ENCODE measurements at regions not wholly inside any gene's neighbourhood (a gene's known extent, or its start where the extent isn't known, plus 50 kb on each side); places are given as distances from the start of the nearest gene placed in this dataset.

- Histone ChIP-seq H3K4me2 (ENCODE audit: low read length) (peak overlapping the region; percentile 82), H3K27me3 (ENCODE audit: low read depth, low read length) (0 out of 2 replicates have a peak, but pooled peaks cover 5% of the 10 kb centered on the region), H3K27ac (ENCODE audit: low read length) (no peak overlapping the region), H3K9me3 (ENCODE audit: insufficient read depth, low read length) (no peaks in the 10 kb centered on the region), H4K20me1 (ENCODE audit: insufficient read depth, low read length) (no peaks in the 10 kb centered on the region), H3K4me1 (ENCODE audit: low read length) (no peaks in the 10 kb centered on the region), H3K4me3 (ENCODE audit: low read length) (peak overlapping the region; percentile 66), H3K9ac (ENCODE audit: low read length) (no peak overlapping the region), H3K79me2 (ENCODE audit: low read length) (no peaks in the 10 kb centered on the region), H3K36me3 (replicated peaks; ENCODE audit: low read depth, low read length) (no peaks in the 10 kb centered on the region), H2AFZ (ENCODE audit: low read depth, low read length) (peak overlapping the region; percentile 98)
- no peak for TF ChIP-seq EZH2phosphoT487 (IDR thresholded peaks at IDR 0.05; ENCODE audit: low read depth)
- TF ChIP-seq CTCF (IDR thresholded peaks at IDR 0.05; ENCODE audit: low read depth, low read length) = peak; percentile 73
Measured at GRCh38 chr1:112337028-112337531, 58.9 kb upstream of the CTTNBP2NL start.

- no peaks in the 10 kb centered on the region for H3K36me3 ChIP-seq (replicated peaks; ENCODE audit: low read depth, low read length)
- no peaks in the 10 kb centered on the region for H4K20me1 ChIP-seq (ENCODE audit: insufficient read depth, low read length)
- H3K27me3 ChIP-seq (ENCODE audit: low read depth, low read length) = 0 out of 2 replicates have a peak, but pooled peaks cover 11% of the 10 kb centered on the region
- H3K79me2 ChIP-seq (ENCODE audit: low read length) = no peaks in the 10 kb centered on the region
- no peak overlapping the region for H3K4me3 ChIP-seq (ENCODE audit: low read length)
- TF ChIP-seq EZH2phosphoT487 (IDR thresholded peaks at IDR 0.05; ENCODE audit: low read depth) (no peak), CTCF (IDR thresholded peaks at IDR 0.05; ENCODE audit: low read depth, low read length) (no peak)
- H3K4me1 ChIP-seq (ENCODE audit: low read length) = no peaks in the 10 kb centered on the region
- no peaks in the 10 kb centered on the region for H3K9me3 ChIP-seq (ENCODE audit: insufficient read depth, low read length)
- H3K9ac ChIP-seq (ENCODE audit: low read length) = no peak overlapping the region
- no peak overlapping the region for H3K27ac ChIP-seq (ENCODE audit: low read length)
- no peak overlapping the region for H2AFZ ChIP-seq (ENCODE audit: low read depth, low read length)
- H3K4me2 ChIP-seq (ENCODE audit: low read length) = no peak overlapping the region
Measured at GRCh38 chr1:112341986-112342385, 54.0 kb upstream of the CTTNBP2NL start.

GRCh38 chr1:112342558-112342957 lies 53.5 kb upstream of the CTTNBP2NL start:
- no peak overlapping the region for H3K27ac ChIP-seq (ENCODE audit: low read length)
- H3K79me2 ChIP-seq (ENCODE audit: low read length) = no peaks in the 10 kb centered on the region
- no peak overlapping the region for H3K4me3 ChIP-seq (ENCODE audit: low read length)
- H3K9me3 ChIP-seq (ENCODE audit: insufficient read depth, low read length) = no peaks in the 10 kb centered on the region
- TF ChIP-seq CTCF (IDR thresholded peaks at IDR 0.05; ENCODE audit: low read depth, low read length) (no peak), EZH2phosphoT487 (IDR thresholded peaks at IDR 0.05; ENCODE audit: low read depth) (no peak)
- H2AFZ ChIP-seq (ENCODE audit: low read depth, low read length) = no peak overlapping the region
- no peaks in the 10 kb centered on the region for H3K36me3 ChIP-seq (replicated peaks; ENCODE audit: low read depth, low read length)
- H3K4me1 ChIP-seq (ENCODE audit: low read length) = no peaks in the 10 kb centered on the region
- H3K9ac ChIP-seq (ENCODE audit: low read length) = no peak overlapping the region
- 0 out of 2 replicates have a peak, but pooled peaks cover 11% of the 10 kb centered on the region for H3K27me3 ChIP-seq (ENCODE audit: low read depth, low read length)
- H3K4me2 ChIP-seq (ENCODE audit: low read length) = no peak overlapping the region
- H4K20me1 ChIP-seq (ENCODE audit: insufficient read depth, low read length) = no peaks in the 10 kb centered on the region

- Histone ChIP-seq H3K27ac (ENCODE audit: low read length) (no peak overlapping the region), H3K9me3 (ENCODE audit: insufficient read depth, low read length) (no peaks in the 10 kb centered on the region), H3K9ac (ENCODE audit: low read length) (no peak overlapping the region), H2AFZ (ENCODE audit: low read depth, low read length) (no peak overlapping the region), H3K4me1 (ENCODE audit: low read length) (no peaks in the 10 kb centered on the region), H3K4me2 (ENCODE audit: low read length) (no peak overlapping the region), H3K79me2 (ENCODE audit: low read length) (no peaks in the 10 kb centered on the region), H3K27me3 (ENCODE audit: low read depth, low read length) (0 out of 2 replicates have a peak, but pooled peaks cover 11% of the 10 kb centered on the region), H4K20me1 (ENCODE audit: insufficient read depth, low read length) (no peaks in the 10 kb centered on the region), H3K36me3 (replicated peaks; ENCODE audit: low read depth, low read length) (no peaks in the 10 kb centered on the region), H3K4me3 (ENCODE audit: low read length) (no peak overlapping the region)
- TF ChIP-seq CTCF (IDR thresholded peaks at IDR 0.05; ENCODE audit: low read depth, low read length) = no peak
- no peak for TF ChIP-seq EZH2phosphoT487 (IDR thresholded peaks at IDR 0.05; ENCODE audit: low read depth)
Measured at GRCh38 chr1:112344754-112345423, 51.1 kb upstream of the CTTNBP2NL start.

Data from OCI-LY3 (cell line).